Astrocyte (in vitro differentiated cells and primary cell): ENCODE measurements at regions not wholly inside any gene's neighbourhood (a gene's known extent, or its start where the extent isn't known, plus 50 kb on each side); places are given as distances from the start of the nearest gene placed in this dataset.

Experiments used
- DNase-seq: peaks from one replicate; pipeline ENCODE4 v3.0.0-alpha.2; 2010; ENCODE audit warnings: low read depth
- FAIRE-seq: peaks from 2 replicates; lab custom pipeline; 2011; peaks lifted over from hg19 to GRCh38; lab: Jason Lieb, UNC
- H2AFZ ChIP-seq: 2 replicates; pipeline ENCODE4 v1.6.0; 2012; ENCODE audit warnings: low read depth, low read length, inconsistent platforms
- H3K27ac ChIP-seq: 2 replicates; pipeline ENCODE4 v1.5.1; 2011; ENCODE audit warnings: low read depth, low read length, inconsistent platforms
- H3K27me3 ChIP-seq: 2 replicates; pipeline ENCODE4 v1.6.0; 2011; ENCODE audit warnings: low read length, inconsistent platforms; ENCODE audit not compliant: insufficient read depth
- H3K36me3 ChIP-seq: 2 replicates; pipeline ENCODE4 v1.5.1; 2011; ENCODE audit warnings: low read length, inconsistent platforms; ENCODE audit not compliant: insufficient read depth
- H3K4me1 ChIP-seq: 2 replicates; pipeline ENCODE4 v1.5.1; 2011; ENCODE audit warnings: low read length, inconsistent platforms; ENCODE audit not compliant: insufficient read depth
- H3K4me2 ChIP-seq: 2 replicates; pipeline ENCODE4 v1.6.0; 2012; ENCODE audit warnings: low read length, inconsistent platforms
- H3K4me3 ChIP-seq: 2 replicates; pipeline ENCODE4 v1.5.1; 2011; ENCODE audit warnings: low read depth, mild to moderate bottlenecking, low read length, inconsistent platforms; ENCODE audit not compliant: insufficient read depth
- H3K79me2 ChIP-seq: 2 replicates; pipeline ENCODE4 v1.6.0; 2012; ENCODE audit warnings: mild to moderate bottlenecking, low read length, inconsistent platforms; ENCODE audit not compliant: insufficient read depth
- H3K9ac ChIP-seq: 2 replicates; pipeline ENCODE4 v1.6.0; 2012; ENCODE audit warnings: mild to moderate bottlenecking, low read length, inconsistent platforms
- H3K9me3 ChIP-seq: 2 replicates; pipeline ENCODE4 v1.5.1; 2012; ENCODE audit warnings: low read depth, mild to moderate bottlenecking, low read length, inconsistent platforms; ENCODE audit not compliant: insufficient read depth
- H4K20me1 ChIP-seq: 2 replicates; pipeline ENCODE4 v1.6.0; 2012; ENCODE audit warnings: low read length, inconsistent platforms; ENCODE audit not compliant: insufficient read depth
- H3K27ac Mint-ChIP-seq: one replicate; pipeline ENCODE4 v1.8.0; 2021; ENCODE audit warnings: mild to moderate bottlenecking, mixed read lengths; ENCODE audit not compliant: unreplicated experiment
- H3K27me3 Mint-ChIP-seq: one replicate; pipeline ENCODE4 v1.8.0; 2021; ENCODE audit warnings: low read depth, mixed read lengths; ENCODE audit not compliant: unreplicated experiment
- H3K36me3 Mint-ChIP-seq: one replicate; pipeline ENCODE4 v1.8.0; 2021; ENCODE audit warnings: low read depth, mixed read lengths; ENCODE audit not compliant: unreplicated experiment
- H3K4me1 Mint-ChIP-seq: one replicate; pipeline ENCODE4 v1.8.0; 2021; ENCODE audit warnings: low read depth, mixed read lengths; ENCODE audit not compliant: unreplicated experiment
- H3K4me3 Mint-ChIP-seq: one replicate; pipeline ENCODE4 v1.8.0; 2021; ENCODE audit warnings: mild to moderate bottlenecking, moderate library complexity, mixed read lengths; ENCODE audit not compliant: unreplicated experiment
- H3K9me3 Mint-ChIP-seq: one replicate; pipeline ENCODE4 v1.8.0; 2021; ENCODE audit warnings: mild to moderate bottlenecking, mixed read lengths; ENCODE audit not compliant: unreplicated experiment
- CTCF ChIP-seq: IDR thresholded peaks from 2 replicates; pipeline ENCODE4 v1.5.1; 2011; ENCODE audit warnings: low read depth, mild to moderate bottlenecking, inconsistent platforms, low read length, moderate library complexity; ENCODE audit not compliant: insufficient read depth
- EZH2 ChIP-seq: IDR thresholded peaks from 2 replicates; pipeline ENCODE4 v1.6.1; 2012; ENCODE audit warnings: mild to moderate bottlenecking, low read length, inconsistent platforms; ENCODE audit not compliant: insufficient read depth

- no peaks in the 10 kb centered on the region for H3K27me3 ChIP-seq
- no peaks in the 10 kb centered on the region for H3K27me3 Mint-ChIP-seq
- H3K4me2 ChIP-seq = no peak overlapping the region
- no peak overlapping the region for H3K27ac ChIP-seq
- H3K27ac Mint-ChIP-seq = no peak overlapping the region
- H4K20me1 ChIP-seq = no peaks in the 10 kb centered on the region
- no peak overlapping the region for H3K9ac ChIP-seq
- H3K4me3 Mint-ChIP-seq = no peak overlapping the region
- H3K36me3 ChIP-seq = no peaks in the 10 kb centered on the region
- DNase-seq (no peak), FAIRE-seq (no peak)
- no peaks in the 10 kb centered on the region for H3K9me3 Mint-ChIP-seq
- no peak overlapping the region for H2AFZ ChIP-seq
- no peaks in the 10 kb centered on the region for H3K79me2 ChIP-seq
- H3K4me3 ChIP-seq = no peak overlapping the region
- H3K4me1 ChIP-seq = no peaks in the 10 kb centered on the region
- no peaks in the 10 kb centered on the region for H3K9me3 ChIP-seq
- no peaks in the 10 kb centered on the region for H3K36me3 Mint-ChIP-seq
- no peaks in the 10 kb centered on the region for H3K4me1 Mint-ChIP-seq
- TF ChIP-seq EZH2 (no peak), CTCF (no peak)
Observed at GRCh38 chr1:101745551-101746270, 251.0 kb downstream of the OLFM3 start.

- Histone ChIP-seq H3K27me3 (no peaks in the 10 kb centered on the region), H3K4me3 (no peak overlapping the region), H4K20me1 (no peaks in the 10 kb centered on the region), H3K4me2 (no peak overlapping the region), H2AFZ (no peak overlapping the region), H3K79me2 (no peaks in the 10 kb centered on the region), H3K4me1 (no peaks in the 10 kb centered on the region), H3K36me3 (no peaks in the 10 kb centered on the region), H3K9ac (no peak overlapping the region), H3K27ac (no peak overlapping the region), H3K9me3 (no peaks in the 10 kb centered on the region)
- Mint-ChIP-seq H3K27ac (no peak overlapping the region), H3K4me3 (no peak overlapping the region), H3K4me1 (no peaks in the 10 kb centered on the region), H3K36me3 (no peaks in the 10 kb centered on the region), H3K27me3 (no peaks in the 10 kb centered on the region), H3K9me3 (no peaks in the 10 kb centered on the region)
- no peak for TF ChIP-seq EZH2
- TF ChIP-seq CTCF = no peak
- DNase-seq = no peak
- FAIRE-seq = no peak
Observed at GRCh38 chr1:101748077-101748476, 248.6 kb downstream of the OLFM3 start.
